ENCODE measurements at regions not wholly inside any gene's neighbourhood (a gene's known extent, or its start where the extent isn't known, plus 50 kb on each side); places are given as distances from the start of the nearest gene placed in this dataset.

GRCh38 chr5:89265511-89266179 is 382.7 kb upstream of the MEF2C start:
- no peak for TF ChIP-seq POLR2A (IDR thresholded peaks at IDR 0.05; ENCODE audit: low read depth, low read length)
- no peak for TF ChIP-seq RAD21 (IDR thresholded peaks at IDR 0.05; ENCODE audit: low read length)
- no peak for TF ChIP-seq CTCF (conservative IDR thresholded peaks at IDR 0.05; ENCODE audit: low read depth, low read length)
- TF ChIP-seq CHD1 (IDR thresholded peaks at IDR 0.05; ENCODE audit: low read depth, low read length), result no peak
- no peak for TF ChIP-seq RFX5 (IDR thresholded peaks at IDR 0.05; ENCODE audit: low read depth, low read length)
- no peak for TF ChIP-seq MAZ (IDR thresholded peaks at IDR 0.05; ENCODE audit: borderline replicate concordance, low read depth, low read length)
- no peak for TF ChIP-seq NFE2L2 (IDR thresholded peaks at IDR 0.05; ENCODE audit: low read depth, low read length)
- TF ChIP-seq SMC3 (IDR thresholded peaks at IDR 0.05; ENCODE audit: low read depth, low read length), result no peak
- TF ChIP-seq RCOR1 (IDR thresholded peaks at IDR 0.05; ENCODE audit: insufficient replicate concordance, low read length), result no peak
- TF ChIP-seq USF2 (IDR thresholded peaks at IDR 0.05; ENCODE audit: low read depth, low read length), result no peak
- no peak for TF ChIP-seq MXI1 (IDR thresholded peaks at IDR 0.05; ENCODE audit: borderline replicate concordance, low read depth, low read length)
- no peak for TF ChIP-seq ELK1 (IDR thresholded peaks at IDR 0.05; ENCODE audit: borderline replicate concordance, low read depth, low read length)
